DND-41 (cell line): ENCODE measurements at regions not wholly inside any gene's neighbourhood (a gene's known extent, or its start where the extent isn't known, plus 50 kb on each side); places are given as distances from the start of the nearest gene placed in this dataset.

Experiments used
- EZH2 ChIP-seq: IDR thresholded peaks from 3 replicates; pipeline ENCODE4 v1.6.1; 2012; ENCODE audit warnings: borderline replicate concordance, low read depth, mild to moderate bottlenecking, moderate library complexity, low read length, inconsistent platforms; ENCODE audit not compliant: severe bottlenecking
- TF ChIP-seq, protein P1 (sequence below): IDR thresholded peaks from 2 replicates; pipeline ENCODE4 v1.5.1; 2012; ENCODE audit warnings: borderline replicate concordance, low read length, moderate library complexity, mild to moderate bottlenecking; ENCODE audit not compliant: poor library complexity, severe bottlenecking; ENCODE audit errors: extremely low read depth

DNA sequence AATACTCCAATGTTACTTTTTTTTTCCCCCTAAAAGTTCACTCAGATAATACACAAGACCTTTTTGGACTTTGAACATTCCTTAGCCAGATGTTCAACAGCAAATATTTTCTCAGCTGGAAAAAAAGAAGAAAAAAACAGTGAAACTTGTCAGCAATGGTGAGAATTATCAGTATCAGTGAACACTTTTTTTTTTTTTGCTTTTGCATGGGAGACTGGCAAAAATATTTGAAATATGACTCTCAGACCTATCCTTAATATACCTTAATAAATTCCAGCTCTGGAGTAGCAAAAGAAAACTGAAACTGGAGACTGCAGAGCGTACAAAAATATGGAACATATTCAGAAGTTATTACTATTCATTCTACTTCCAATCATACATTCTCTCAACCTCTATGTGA lies 92.3 kb downstream of the RFPL4B start:
- TF ChIP-seq EZH2 = no peak
- TF ChIP-seq, protein P1, sequence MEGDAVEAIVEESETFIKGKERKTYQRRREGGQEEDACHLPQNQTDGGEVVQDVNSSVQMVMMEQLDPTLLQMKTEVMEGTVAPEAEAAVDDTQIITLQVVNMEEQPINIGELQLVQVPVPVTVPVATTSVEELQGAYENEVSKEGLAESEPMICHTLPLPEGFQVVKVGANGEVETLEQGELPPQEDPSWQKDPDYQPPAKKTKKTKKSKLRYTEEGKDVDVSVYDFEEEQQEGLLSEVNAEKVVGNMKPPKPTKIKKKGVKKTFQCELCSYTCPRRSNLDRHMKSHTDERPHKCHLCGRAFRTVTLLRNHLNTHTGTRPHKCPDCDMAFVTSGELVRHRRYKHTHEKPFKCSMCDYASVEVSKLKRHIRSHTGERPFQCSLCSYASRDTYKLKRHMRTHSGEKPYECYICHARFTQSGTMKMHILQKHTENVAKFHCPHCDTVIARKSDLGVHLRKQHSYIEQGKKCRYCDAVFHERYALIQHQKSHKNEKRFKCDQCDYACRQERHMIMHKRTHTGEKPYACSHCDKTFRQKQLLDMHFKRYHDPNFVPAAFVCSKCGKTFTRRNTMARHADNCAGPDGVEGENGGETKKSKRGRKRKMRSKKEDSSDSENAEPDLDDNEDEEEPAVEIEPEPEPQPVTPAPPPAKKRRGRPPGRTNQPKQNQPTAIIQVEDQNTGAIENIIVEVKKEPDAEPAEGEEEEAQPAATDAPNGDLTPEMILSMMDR = no peak
